ENCODE measurements at regions not wholly inside any gene's neighbourhood (a gene's known extent, or its start where the extent isn't known, plus 50 kb on each side); places are given as distances from the start of the nearest gene placed in this dataset.

- in situ Hi-C loops (cut with MboI): no loop called here
- no peaks in the 10 kb centered on the region for H3F3A ChIP-seq (ENCODE audit: insufficient read depth)
Observed at GRCh38 chr13:50380905-50381304, 365.7 kb downstream of the KCNRG start.

GRCh38 chr13:50382511-50382910, 367.3 kb downstream of the KCNRG start:
- 14 to 30% methylated on average over 1 of the region's 1 CpG for WGBS, 2 experiments (ENCODE audit: low coverage in 1 of 2, low lambda C conversion rate in 2 of 2, missing lambda C conversion rate in 2 of 2)
- Histone ChIP-seq H3K27ac (no peak overlapping the region), H3K4me1 (ENCODE audit: insufficient read depth) (peaks cover 13% of the 10 kb centered on the region; the same call in 1 of the 2 replicates), H3K9ac (no peak overlapping the region), H3K79me2 (ENCODE audit: insufficient read depth) (no peaks in the 10 kb centered on the region), H3K4me2 (ENCODE audit: unreplicated experiment) (no peak overlapping the region), H4K20me1 (ENCODE audit: insufficient read depth) (no peaks in the 10 kb centered on the region), H3K27me3 (replicated peaks; ENCODE audit: insufficient read depth) (no peaks in the 10 kb centered on the region), H3K9me2 (ENCODE audit: insufficient read depth) (no peaks in the 10 kb centered on the region), H2AFZ (no peak overlapping the region), H3F3A (ENCODE audit: insufficient read depth) (peaks cover 4% of the 10 kb centered on the region; the same call in 1 of the 2 replicates), H3K9me3 (ENCODE audit: low read depth) (no peaks in the 10 kb centered on the region), H3K36me3 (ENCODE audit: low read depth) (no peaks in the 10 kb centered on the region), H3K4me3 (no peak overlapping the region)
- DNase-seq: no peak
- in situ Hi-C loops (cut with MboI): no loop called here
- TF ChIP-seq EZH2phosphoT487 (IDR thresholded peaks at IDR 0.05; ENCODE audit: insufficient read depth, low read depth) (no peak), EZH2 (IDR thresholded peaks at IDR 0.05; ENCODE audit: insufficient read depth, poor library complexity, severe bottlenecking) (no peak)

More at GRCh38 chr13:50380905-50381304, 365.7 kb downstream of the KCNRG start:
- H2AFZ ChIP-seq: no peak overlapping the region
- H3K4me2 ChIP-seq (ENCODE audit: unreplicated experiment): no peak overlapping the region
- no peaks in the 10 kb centered on the region for H3K9me3 ChIP-seq (ENCODE audit: low read depth)
- no peak overlapping the region for H3K9ac ChIP-seq
- TF ChIP-seq EZH2phosphoT487 (IDR thresholded peaks at IDR 0.05; ENCODE audit: insufficient read depth, low read depth) (no peak), EZH2 (IDR thresholded peaks at IDR 0.05; ENCODE audit: insufficient read depth, poor library complexity, severe bottlenecking) (no peak)
- peaks cover 6% of the 10 kb centered on the region; the same call in 1 of the 2 replicates for H3K4me1 ChIP-seq (ENCODE audit: insufficient read depth)
- H3K27me3 ChIP-seq (replicated peaks; ENCODE audit: insufficient read depth): no peaks in the 10 kb centered on the region
- H3K27ac ChIP-seq: no peak overlapping the region
- H3K9me2 ChIP-seq (ENCODE audit: insufficient read depth): no peaks in the 10 kb centered on the region
- H3K36me3 ChIP-seq (ENCODE audit: low read depth): no peaks in the 10 kb centered on the region
- H4K20me1 ChIP-seq (ENCODE audit: insufficient read depth): no peaks in the 10 kb centered on the region
- H3K4me3 ChIP-seq: no peak overlapping the region
- H3K79me2 ChIP-seq (ENCODE audit: insufficient read depth): no peaks in the 10 kb centered on the region
- DNase-seq: no peak

GRCh38 chr13:50382951-50383350, 367.7 kb downstream of the KCNRG start:
- Histone ChIP-seq H3F3A (ENCODE audit: insufficient read depth) (peaks cover 4% of the 10 kb centered on the region; the same call in 1 of the 2 replicates), H3K36me3 (ENCODE audit: low read depth) (no peaks in the 10 kb centered on the region), H3K9me3 (ENCODE audit: low read depth) (no peaks in the 10 kb centered on the region), H3K4me1 (ENCODE audit: insufficient read depth) (peaks cover 13% of the 10 kb centered on the region; the same call in 1 of the 2 replicates), H4K20me1 (ENCODE audit: insufficient read depth) (no peaks in the 10 kb centered on the region), H3K4me3 (no peak overlapping the region), H3K79me2 (ENCODE audit: insufficient read depth) (no peaks in the 10 kb centered on the region), H3K27ac (no peak overlapping the region), H2AFZ (no peak overlapping the region), H3K9ac (no peak overlapping the region), H3K27me3 (replicated peaks; ENCODE audit: insufficient read depth) (no peaks in the 10 kb centered on the region), H3K4me2 (ENCODE audit: unreplicated experiment) (no peak overlapping the region), H3K9me2 (ENCODE audit: insufficient read depth) (no peaks in the 10 kb centered on the region)
- in situ Hi-C loops (cut with MboI): no loop called here
- no peak for DNase-seq
- TF ChIP-seq EZH2 (IDR thresholded peaks at IDR 0.05; ENCODE audit: insufficient read depth, poor library complexity, severe bottlenecking) (no peak), EZH2phosphoT487 (IDR thresholded peaks at IDR 0.05; ENCODE audit: insufficient read depth, low read depth) (no peak)
- 68% methylated on average over 4 of the region's 4 CpGs for WGBS, 2 experiments (ENCODE audit: low coverage in 1 of 2, low lambda C conversion rate in 2 of 2, missing lambda C conversion rate in 2 of 2)

DNA sequence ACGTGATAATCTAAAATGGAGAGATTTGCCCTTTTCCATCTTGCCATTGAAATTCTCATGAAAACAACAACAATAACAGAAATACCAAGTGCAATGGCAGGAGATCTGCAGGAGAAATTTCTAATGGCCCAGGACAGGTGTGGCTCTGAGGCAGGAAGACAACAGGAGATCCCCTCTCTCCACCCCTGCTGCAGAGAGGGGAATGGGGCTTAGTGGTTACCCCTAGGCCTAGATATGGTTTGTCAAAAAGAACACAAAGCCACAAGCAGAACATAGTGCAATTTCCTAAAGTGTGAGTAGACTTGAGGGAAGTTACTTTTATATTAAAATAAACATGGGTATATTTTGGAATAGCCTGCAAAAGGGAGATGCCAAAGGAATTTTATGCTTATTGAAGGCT, 369.5 kb downstream of the KCNRG start:
- Histone ChIP-seq H3K4me1 (ENCODE audit: insufficient read depth) (peaks cover 13% of the 10 kb centered on the region; the same call in 1 of the 2 replicates), H3F3A (ENCODE audit: insufficient read depth) (peaks cover 4% of the 10 kb centered on the region; the same call in 1 of the 2 replicates), H3K9me3 (ENCODE audit: low read depth) (no peaks in the 10 kb centered on the region), H3K9ac (no peak overlapping the region), H3K79me2 (ENCODE audit: insufficient read depth) (no peaks in the 10 kb centered on the region), H3K4me2 (ENCODE audit: unreplicated experiment) (no peak overlapping the region), H3K27me3 (replicated peaks; ENCODE audit: insufficient read depth) (no peaks in the 10 kb centered on the region), H3K36me3 (ENCODE audit: low read depth) (no peaks in the 10 kb centered on the region), H2AFZ (no peak overlapping the region), H4K20me1 (ENCODE audit: insufficient read depth) (no peaks in the 10 kb centered on the region), H3K9me2 (ENCODE audit: insufficient read depth) (no peaks in the 10 kb centered on the region), H3K4me3 (no peak overlapping the region), H3K27ac (no peak overlapping the region)
- 74 to 91% methylated on average over 1 of the region's 1 CpG for WGBS, 2 experiments (ENCODE audit: low coverage in 1 of 2, low lambda C conversion rate in 2 of 2, missing lambda C conversion rate in 2 of 2)
- no peak for DNase-seq
- no peak for TF ChIP-seq EZH2 (IDR thresholded peaks at IDR 0.05; ENCODE audit: insufficient read depth, poor library complexity, severe bottlenecking)
- no peak for TF ChIP-seq EZH2phosphoT487 (IDR thresholded peaks at IDR 0.05; ENCODE audit: insufficient read depth, low read depth)
- in situ Hi-C loops (cut with MboI): no loop called here

All from GM23248 (cell line).